PC-3 (cell line): ENCODE measurements at regions not wholly inside any gene's neighbourhood (a gene's known extent, or its start where the extent isn't known, plus 50 kb on each side); places are given as distances from the start of the nearest gene placed in this dataset.

Experiments used
- ATAC-seq: fragments of 200-7000 bp; cut with Tn5 transposase; 2 replicates; pipeline ENCODE4 v1.9.1; 2020; ENCODE audit warnings: mild to moderate bottlenecking, moderate library complexity
- BruUV-seq: library from RNA; stranded (reverse); fragments of 400-500 nt; replicated peaks from 2 replicates; lab custom pipeline; 2021; lab: Mats Ljungman, UMichigan
- CTCF ChIA-PET: fragments of 300-600 bp; sonication (Branson Sonifier 250); formaldehyde crosslinking; loops from one replicate; lab custom pipeline; 2022; ENCODE audit warnings: antibody characterized with exemption; lab: Charles Lee
- POLR2A ChIA-PET: fragments of 300-600 bp; sonication (Branson Sonifier 250); formaldehyde crosslinking; loops from one replicate; lab custom pipeline; 2022; ENCODE audit warnings: antibody characterized with exemption; ENCODE audit not compliant: unreplicated experiment; lab: Charles Lee
- DNase-seq: peaks from one replicate; pipeline ENCODE4 v3.0.0-alpha.2; 2015
- H2AFZ ChIP-seq: fragments of 300-600 bp; sonication (generic); 2 replicates; pipeline ENCODE4 v1.6.0; 2016; ENCODE audit warnings: antibody characterized with exemption, low read length
- H3F3A ChIP-seq: fragments of 300-600 bp; sonication (generic); one replicate; pipeline ENCODE4 v1.6.0; 2017; ENCODE audit warnings: antibody characterized with exemption, low read length, control low read depth, mild to moderate bottlenecking; ENCODE audit not compliant: unreplicated experiment
- H3K27ac ChIP-seq: fragments of 300-600 bp; sonication (generic); 2 replicates; pipeline ENCODE4 v1.5.1; 2016; ENCODE audit warnings: mild to moderate bottlenecking, low read length
- H3K27me3 ChIP-seq: fragments of 300-600 bp; sonication (generic); 2 replicates; pipeline ENCODE4 v1.6.1; 2016; ENCODE audit warnings: low read length, mixed read lengths
- H3K36me3 ChIP-seq: fragments of 300-600 bp; sonication (generic); 2 replicates; pipeline ENCODE4 v1.6.1; 2016; ENCODE audit warnings: low read depth, mixed run types, low read length, mixed read lengths
- H3K4me1 ChIP-seq: fragments of 300-600 bp; sonication (generic); 2 replicates; pipeline ENCODE4 v1.5.1; 2016; ENCODE audit warnings: low read length; ENCODE audit not compliant: insufficient read depth
- H3K4me2 ChIP-seq: fragments of 300-600 bp; sonication (generic); 2 replicates; pipeline ENCODE4 v1.6.0; 2016; ENCODE audit warnings: low read length
- H3K4me3 ChIP-seq: fragments of 300-600 bp; sonication (generic); 2 replicates; pipeline ENCODE4 v1.5.1; 2016; ENCODE audit warnings: mild to moderate bottlenecking, low read length, mixed read lengths
- H3K79me2 ChIP-seq: fragments of 300-600 bp; sonication (generic); 2 replicates; pipeline ENCODE4 v1.6.1; 2017; ENCODE audit warnings: low read length, mixed read lengths
- H3K9ac ChIP-seq: fragments of 300-600 bp; sonication (generic); 2 replicates; pipeline ENCODE4 v1.6.0; 2016; ENCODE audit warnings: mild to moderate bottlenecking, low read length
- H3K9me2 ChIP-seq: fragments of 300-600 bp; sonication (generic); replicated peaks from 2 replicates; pipeline ENCODE4 v1.6.1; 2016; ENCODE audit warnings: mixed run types, low read length, mixed read lengths
- H3K9me3 ChIP-seq: fragments of 300-600 bp; sonication (generic); 2 replicates; pipeline ENCODE4 v1.6.1; 2016; ENCODE audit warnings: low read length, mixed read lengths
- H4K20me1 ChIP-seq: fragments of 300-600 bp; sonication (generic); 2 replicates; pipeline ENCODE4 v1.6.1; 2016; ENCODE audit warnings: low read length, mixed read lengths
- CTCF ChIP-seq: fragments of 300-600 bp; sonication (generic); conservative IDR thresholded peaks from 2 replicates; pipeline ENCODE4 v1.5.1; 2017; ENCODE audit warnings: antibody characterized with exemption, low read depth, mild to moderate bottlenecking, low read length
- EZH2 ChIP-seq: fragments of 300-600 bp; sonication (generic); IDR thresholded peaks from one replicate; pipeline ENCODE4 v1.6.1; 2017; ENCODE audit warnings: antibody characterized with exemption, mild to moderate bottlenecking, low read length; ENCODE audit not compliant: unreplicated experiment
- EZH2phosphoT487 ChIP-seq: fragments of 300-600 bp; sonication (generic); IDR thresholded peaks from 2 replicates; pipeline ENCODE4 v1.6.1; 2018; ENCODE audit warnings: mild to moderate bottlenecking, antibody characterized with exemption, low read length, borderline replicate concordance
- intact Hi-C: fragments of 100-400 bp; cut with micrococcal nuclease; formaldehyde crosslinking; loops from 2 replicates; pipeline ENCODE4 v1.9.0; 2023

GRCh38 chr2:160701822-160702221, 208.2 kb upstream of the RBMS1 start:
- BruUV-seq, result no TSS peak
- no peak for TF ChIP-seq EZH2
- no peak for TF ChIP-seq EZH2phosphoT487
- TF ChIP-seq CTCF, result no peak
- DNase-seq, result no peak

GRCh38 chr2:160702754-160703153, 209.1 kb upstream of the RBMS1 start:
- H3K9me2 ChIP-seq, result no peaks in the 10 kb centered on the region
- H4K20me1 ChIP-seq, result no peaks in the 10 kb centered on the region
- H3K4me1 ChIP-seq, result no peaks in the 10 kb centered on the region
- no peaks in the 10 kb centered on the region for H3K79me2 ChIP-seq
- H3K36me3 ChIP-seq, result no peaks in the 10 kb centered on the region
- no peaks in the 10 kb centered on the region for H3K9me3 ChIP-seq
- H3K4me3 ChIP-seq, result no peak overlapping the region
- POLR2A ChIA-PET, result no interaction called here
- no peak overlapping the region for H2AFZ ChIP-seq
- no TSS peak for BruUV-seq
- no peak overlapping the region for H3K4me2 ChIP-seq
- CTCF ChIA-PET, result no interaction called here
- ATAC-seq (no peak), DNase-seq (no peak)
- H3F3A ChIP-seq, result no peaks in the 10 kb centered on the region
- no peak overlapping the region for H3K27ac ChIP-seq
- TF ChIP-seq EZH2 (no peak), EZH2phosphoT487 (no peak), CTCF (no peak)
- H3K27me3 ChIP-seq, result no peaks in the 10 kb centered on the region
- intact Hi-C loops, result no loop called here
- no peak overlapping the region for H3K9ac ChIP-seq

More at GRCh38 chr2:160701822-160702221, 208.2 kb upstream of the RBMS1 start:
- no peaks in the 10 kb centered on the region for H3K27me3 ChIP-seq
- H3F3A ChIP-seq, result no peaks in the 10 kb centered on the region
- intact Hi-C loops, result no loop called here
- no peaks in the 10 kb centered on the region for H4K20me1 ChIP-seq
- no peak overlapping the region for H3K9ac ChIP-seq
- no peaks in the 10 kb centered on the region for H3K4me1 ChIP-seq
- H3K4me3 ChIP-seq, result no peak overlapping the region
- no peaks in the 10 kb centered on the region for H3K79me2 ChIP-seq
- CTCF ChIA-PET, result no interaction called here
- no peak overlapping the region for H3K4me2 ChIP-seq
- POLR2A ChIA-PET, result no interaction called here
- H2AFZ ChIP-seq, result no peak overlapping the region
- no peak overlapping the region for H3K27ac ChIP-seq
- no peaks in the 10 kb centered on the region for H3K9me2 ChIP-seq
- no peak for ATAC-seq
- no peaks in the 10 kb centered on the region for H3K36me3 ChIP-seq
- no peaks in the 10 kb centered on the region for H3K9me3 ChIP-seq

- H3K4me2 ChIP-seq, result no peak overlapping the region
- no peak overlapping the region for H3K9ac ChIP-seq
- H3K36me3 ChIP-seq, result no peaks in the 10 kb centered on the region
- POLR2A ChIA-PET, result no interaction called here
- BruUV-seq, result no TSS peak
- H3K27me3 ChIP-seq, result no peaks in the 10 kb centered on the region
- no peaks in the 10 kb centered on the region for H3K79me2 ChIP-seq
- no peaks in the 10 kb centered on the region for H3K9me2 ChIP-seq
- H3K4me1 ChIP-seq, result no peaks in the 10 kb centered on the region
- H2AFZ ChIP-seq, result no peak overlapping the region
- H3K27ac ChIP-seq, result no peak overlapping the region
- intact Hi-C loops, result no loop called here
- H4K20me1 ChIP-seq, result no peaks in the 10 kb centered on the region
- DNase-seq, result no peak
- TF ChIP-seq EZH2 (no peak), CTCF (no peak), EZH2phosphoT487 (no peak)
- no peak overlapping the region for H3K4me3 ChIP-seq
- H3F3A ChIP-seq, result no peaks in the 10 kb centered on the region
- CTCF ChIA-PET, result no interaction called here
- no peaks in the 10 kb centered on the region for H3K9me3 ChIP-seq
- no peak for ATAC-seq
Measured at GRCh38 chr2:160703648-160704585, 210.3 kb upstream of the RBMS1 start.
